ENCODE measurements at regions not wholly inside any gene's neighbourhood (a gene's known extent, or its start where the extent isn't known, plus 50 kb on each side); places are given as distances from the start of the nearest gene placed in this dataset.
"Not testable (repeated sequence)": the region's sequence is repeated elsewhere in the genome, so short reads cannot be mapped to it uniquely, and the experiment has no call there.

DNA sequence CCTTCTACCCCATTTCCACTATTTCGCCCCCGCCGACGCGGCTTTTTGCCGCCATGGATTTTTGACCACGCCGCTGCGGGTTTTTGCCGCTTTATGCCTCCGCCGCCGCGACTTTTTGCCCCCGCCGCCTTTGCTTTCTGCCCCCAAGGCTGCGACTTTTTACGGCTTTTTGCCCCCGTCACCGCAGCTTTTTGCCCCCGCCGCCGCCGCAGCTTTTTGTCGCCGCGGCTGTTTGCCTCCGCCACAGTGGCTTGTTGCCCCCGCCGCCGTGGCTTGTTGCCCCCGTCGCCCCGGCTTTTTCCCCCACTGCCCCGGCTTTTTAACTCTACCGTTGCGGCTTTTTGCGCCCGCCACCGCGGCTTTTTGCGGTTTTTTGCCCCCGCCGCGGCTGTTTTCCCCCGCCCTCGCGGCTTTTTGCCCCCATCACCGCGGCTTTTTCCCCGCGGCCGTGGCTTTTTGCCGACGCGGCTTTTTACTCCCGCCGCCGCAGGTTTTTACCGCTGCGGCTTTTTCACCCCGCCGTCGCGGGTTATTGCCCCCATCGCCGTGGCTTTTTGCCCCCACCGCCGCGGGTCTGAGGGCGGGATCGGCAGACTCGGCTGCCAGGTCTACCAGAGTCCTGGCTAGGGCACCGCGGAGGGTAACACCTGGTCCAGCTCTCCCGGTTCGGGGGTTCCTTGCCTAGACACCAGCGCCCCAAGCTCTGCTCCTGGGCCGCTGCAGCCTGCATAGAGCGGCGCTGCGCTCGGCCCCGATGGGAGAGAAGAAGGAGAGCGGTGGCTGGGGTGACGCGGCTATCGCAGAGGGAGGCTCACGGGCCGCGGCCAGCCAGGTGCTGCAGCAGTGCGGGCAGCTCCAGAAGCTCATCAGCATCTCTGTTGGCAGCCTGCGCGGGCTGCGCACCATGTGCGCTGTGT is 562.7 kb upstream of the WSB1 start:
- TF ChIP-seq, protein P1, sequence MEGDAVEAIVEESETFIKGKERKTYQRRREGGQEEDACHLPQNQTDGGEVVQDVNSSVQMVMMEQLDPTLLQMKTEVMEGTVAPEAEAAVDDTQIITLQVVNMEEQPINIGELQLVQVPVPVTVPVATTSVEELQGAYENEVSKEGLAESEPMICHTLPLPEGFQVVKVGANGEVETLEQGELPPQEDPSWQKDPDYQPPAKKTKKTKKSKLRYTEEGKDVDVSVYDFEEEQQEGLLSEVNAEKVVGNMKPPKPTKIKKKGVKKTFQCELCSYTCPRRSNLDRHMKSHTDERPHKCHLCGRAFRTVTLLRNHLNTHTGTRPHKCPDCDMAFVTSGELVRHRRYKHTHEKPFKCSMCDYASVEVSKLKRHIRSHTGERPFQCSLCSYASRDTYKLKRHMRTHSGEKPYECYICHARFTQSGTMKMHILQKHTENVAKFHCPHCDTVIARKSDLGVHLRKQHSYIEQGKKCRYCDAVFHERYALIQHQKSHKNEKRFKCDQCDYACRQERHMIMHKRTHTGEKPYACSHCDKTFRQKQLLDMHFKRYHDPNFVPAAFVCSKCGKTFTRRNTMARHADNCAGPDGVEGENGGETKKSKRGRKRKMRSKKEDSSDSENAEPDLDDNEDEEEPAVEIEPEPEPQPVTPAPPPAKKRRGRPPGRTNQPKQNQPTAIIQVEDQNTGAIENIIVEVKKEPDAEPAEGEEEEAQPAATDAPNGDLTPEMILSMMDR (IDR thresholded peaks at IDR 0.05; ENCODE audit: low read depth, low read length, missing control alignments) = no peak
- no peak for DNase-seq (ENCODE audit: low read depth)
- no peak overlapping the region for H3K4me3 ChIP-seq (ENCODE audit: low read depth, low read length)
- in situ Hi-C loops (cut with HindIII; ENCODE audit: low sequenced_read_pairs) = no loop called here

DNA sequence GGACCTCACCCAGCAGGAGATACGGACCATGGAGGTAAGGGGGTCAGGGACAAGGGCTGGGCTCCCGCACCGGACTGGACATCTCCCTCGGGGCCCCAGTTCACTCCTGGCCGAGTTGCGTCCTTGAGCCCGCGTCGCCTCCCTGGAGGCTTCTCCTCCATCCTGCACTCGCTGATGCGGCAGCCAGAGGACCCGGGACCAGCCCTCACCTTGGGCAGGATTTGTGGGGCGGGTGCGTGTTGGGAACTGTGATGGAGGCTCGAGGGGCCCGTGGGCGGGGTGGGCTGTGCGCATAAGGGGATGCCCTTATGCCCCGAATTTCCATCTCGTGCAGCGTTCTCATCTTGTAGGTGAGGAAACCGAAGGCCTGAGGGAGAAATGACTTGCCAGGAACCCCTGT is 562.0 kb upstream of the WSB1 start:
- DNase-seq (ENCODE audit: low read depth); H3K4me3 ChIP-seq (ENCODE audit: low read depth, low read length); in situ Hi-C loops (cut with HindIII; ENCODE audit: low sequenced_read_pairs): not testable (repeated sequence)

DNA sequence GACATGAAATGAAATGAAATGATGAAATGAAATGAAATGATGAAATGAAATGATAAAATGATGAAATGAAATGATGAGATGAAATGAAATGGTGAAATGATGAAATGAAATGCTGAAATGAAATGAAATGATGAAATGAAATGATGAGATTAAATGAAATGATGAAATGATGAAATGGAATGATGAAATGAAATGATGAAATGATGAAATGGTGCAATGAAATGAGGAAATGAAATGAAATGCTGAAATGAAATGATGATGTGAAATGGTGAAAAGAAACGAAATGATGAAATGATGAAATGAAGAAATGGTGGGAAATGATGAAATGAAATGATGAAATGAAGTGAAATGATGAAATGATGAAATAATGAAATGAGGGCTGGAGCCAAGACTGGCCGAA is 559.1 kb upstream of the WSB1 start:
- DNase-seq (ENCODE audit: low read depth); in situ Hi-C loops (cut with HindIII; ENCODE audit: low sequenced_read_pairs); H3K4me3 ChIP-seq (ENCODE audit: low read depth, low read length): not testable (repeated sequence)

DNA sequence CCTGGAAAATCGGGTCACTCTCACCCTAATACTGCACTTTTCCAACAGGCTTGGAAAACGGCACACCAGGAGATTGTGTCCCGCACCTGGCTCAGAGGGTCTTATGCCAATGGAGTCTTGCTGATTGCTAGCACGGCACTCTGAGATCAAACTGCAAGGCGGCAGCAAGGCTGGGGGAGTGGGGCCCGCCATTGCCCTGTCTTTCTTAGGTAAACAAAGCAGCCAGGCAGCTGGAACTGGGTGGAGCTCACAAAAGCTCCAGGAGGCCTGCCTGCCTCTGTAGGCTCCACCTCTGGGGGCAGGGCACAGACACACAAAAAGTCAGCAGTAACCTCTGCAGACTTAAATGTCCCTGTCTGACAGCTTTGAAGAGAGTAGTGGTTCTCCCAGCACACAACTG is 557.9 kb upstream of the WSB1 start:
- in situ Hi-C loops (cut with HindIII; ENCODE audit: low sequenced_read_pairs); DNase-seq (ENCODE audit: low read depth); H3K4me3 ChIP-seq (ENCODE audit: low read depth, low read length): not testable (repeated sequence)

DNA sequence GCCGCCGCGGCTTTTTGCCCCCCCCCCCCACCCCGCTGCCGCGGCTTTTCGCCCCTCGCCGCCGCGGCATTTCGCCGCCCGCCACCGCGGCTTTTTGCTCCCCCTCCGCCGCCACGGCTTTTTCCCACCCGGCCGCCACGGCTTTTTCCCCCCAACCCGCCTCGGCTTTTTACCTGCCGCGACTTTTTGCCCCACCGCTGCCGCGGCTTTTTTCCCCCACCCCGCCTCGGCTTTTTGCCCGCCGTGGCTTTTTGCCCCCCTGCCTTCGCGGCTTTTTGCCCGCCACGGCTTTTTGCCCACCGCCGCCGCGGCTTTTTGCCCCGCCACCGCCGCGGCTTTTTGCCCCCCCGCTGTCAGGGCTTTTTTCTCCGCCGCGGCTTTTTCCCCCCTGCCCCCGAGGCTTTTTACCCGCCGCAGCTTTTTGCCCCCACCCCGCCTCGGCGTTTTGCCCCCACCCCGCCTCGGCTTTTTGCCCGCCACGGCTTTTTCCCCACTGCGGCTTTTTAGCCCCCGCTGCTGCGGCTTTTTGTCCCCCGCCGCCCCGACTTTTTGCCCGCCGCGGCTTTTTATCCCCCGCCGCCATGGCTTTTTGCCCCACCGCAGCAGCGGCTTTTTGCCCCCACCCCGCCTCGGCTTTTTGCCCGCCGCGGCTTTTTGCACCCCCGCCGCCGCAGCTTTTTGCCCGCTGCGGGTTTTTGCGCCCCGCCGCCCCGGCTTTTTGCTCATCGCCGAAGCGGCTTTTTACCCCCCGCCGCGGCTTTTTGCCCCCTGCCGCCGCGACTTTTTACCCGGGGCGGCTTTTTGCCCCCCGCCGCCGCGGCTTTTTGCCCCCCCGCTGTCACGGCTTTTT is 527.8 kb upstream of the WSB1 start:
- no peak overlapping the region for H3K4me3 ChIP-seq (ENCODE audit: low read depth, low read length)
- TF ChIP-seq, protein P1 (IDR thresholded peaks at IDR 0.05; ENCODE audit: low read depth, low read length, missing control alignments) = no peak
- no peak for DNase-seq (ENCODE audit: low read depth)
- in situ Hi-C loops (cut with HindIII; ENCODE audit: low sequenced_read_pairs) = no loop called here

DNA sequence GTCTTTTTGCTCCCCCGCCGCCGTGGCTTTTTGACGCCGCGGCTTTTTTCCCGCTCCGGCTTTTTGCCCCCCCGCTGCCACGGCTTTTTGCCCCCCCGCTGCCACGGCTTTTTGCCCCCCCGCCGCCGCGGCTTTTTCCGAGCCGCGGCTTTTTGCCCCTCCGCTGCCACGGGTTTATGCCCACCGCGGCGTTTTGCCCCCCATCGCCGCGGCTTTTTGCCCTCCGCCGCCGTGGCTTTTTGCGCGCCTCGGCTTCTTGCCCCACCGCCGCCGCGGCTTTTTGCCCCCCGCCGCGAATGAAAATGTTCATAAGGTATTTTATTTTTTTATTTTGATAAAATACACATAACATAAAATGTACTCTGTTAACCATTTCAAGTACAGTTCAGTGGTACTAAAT is 527.2 kb upstream of the WSB1 start:
- no peak for DNase-seq (ENCODE audit: low read depth)
- TF ChIP-seq, protein P1 (IDR thresholded peaks at IDR 0.05; ENCODE audit: low read depth, low read length, missing control alignments) = no peak
- in situ Hi-C loops (cut with HindIII; ENCODE audit: low sequenced_read_pairs) = no loop called here
- no peak overlapping the region for H3K4me3 ChIP-seq (ENCODE audit: low read depth, low read length)

DNA sequence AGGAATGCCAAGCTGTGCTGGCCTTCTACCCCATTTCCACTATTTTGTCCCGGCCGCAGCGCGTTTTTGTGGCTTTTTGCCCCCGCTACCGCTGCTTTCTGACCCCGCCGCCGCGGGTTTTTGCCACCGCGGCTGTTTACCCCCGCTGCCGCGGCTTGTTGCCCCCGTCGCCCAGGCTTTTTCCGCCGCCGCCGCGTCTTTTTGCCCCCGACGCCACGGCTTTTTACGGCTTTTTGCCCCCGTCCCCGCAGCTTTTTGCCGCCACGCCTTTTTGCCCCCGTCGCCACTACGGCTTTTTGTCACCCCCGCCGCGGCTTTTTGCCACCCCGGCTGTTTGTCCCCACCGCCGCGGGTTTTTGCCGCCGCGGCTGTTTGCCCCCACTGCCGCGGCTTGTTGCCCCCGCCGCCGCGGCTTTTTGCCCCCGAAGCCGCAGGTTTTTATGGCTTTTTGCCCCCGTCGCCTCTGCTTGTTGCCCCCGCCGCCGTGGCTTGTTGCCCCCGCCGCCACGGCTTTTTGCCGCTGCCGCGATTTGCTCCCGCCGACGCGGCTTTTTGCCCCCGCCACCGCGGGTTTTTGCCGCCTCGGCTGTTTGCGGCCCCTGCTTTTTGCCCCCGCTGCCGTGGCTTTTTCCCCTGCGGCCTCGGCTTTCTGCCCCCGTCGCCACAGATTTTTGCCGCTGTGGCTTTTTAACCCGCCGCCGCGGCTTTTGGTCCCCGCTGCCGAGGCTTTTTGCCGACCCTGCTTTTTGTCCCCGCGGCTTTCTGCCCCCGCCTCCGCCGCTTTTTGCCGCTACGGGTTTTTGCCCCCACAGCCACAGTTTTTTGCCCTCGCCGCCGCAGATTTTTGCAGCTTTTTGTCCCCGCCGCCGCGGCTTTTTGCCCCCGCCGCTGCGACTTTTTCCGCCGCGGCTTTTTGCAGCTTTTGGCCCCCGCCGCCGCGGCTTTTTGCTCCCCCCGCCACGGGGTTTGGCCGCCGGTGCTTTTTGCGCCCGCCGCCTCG is 520.4 kb upstream of the WSB1 start:
- in situ Hi-C loops (cut with HindIII; ENCODE audit: low sequenced_read_pairs) = no loop called here
- no peak overlapping the region for H3K4me3 ChIP-seq (ENCODE audit: low read depth, low read length)
- DNase-seq (ENCODE audit: low read depth) = no peak
- TF ChIP-seq, protein P1 (IDR thresholded peaks at IDR 0.05; ENCODE audit: low read depth, low read length, missing control alignments) = no peak

Data from astrocyte of the cerebellum (primary cell).